Mucosa of gallbladder (tissue), 1 donor: ENCODE measurements at regions not wholly inside any gene's neighbourhood (a gene's known extent, or its start where the extent isn't known, plus 50 kb on each side); places are given as distances from the start of the nearest gene placed in this dataset.
"Not testable (repeated sequence)": the region's sequence is repeated elsewhere in the genome, so short reads cannot be mapped to it uniquely, and the experiment has no call there.

Experiments used
- DNase-seq: peaks from one replicate; pipeline ENCODE4 v3.0.0-alpha.2; 2020; ENCODE audit warnings: low spot score
- donor health status: DM: no; HTN: no; CAD: no.

- DNase-seq = peak; percentile 9
Observed at GRCh38 chr21:9745457-9746108, 775.8 kb upstream of the TPTE start.

DNA sequence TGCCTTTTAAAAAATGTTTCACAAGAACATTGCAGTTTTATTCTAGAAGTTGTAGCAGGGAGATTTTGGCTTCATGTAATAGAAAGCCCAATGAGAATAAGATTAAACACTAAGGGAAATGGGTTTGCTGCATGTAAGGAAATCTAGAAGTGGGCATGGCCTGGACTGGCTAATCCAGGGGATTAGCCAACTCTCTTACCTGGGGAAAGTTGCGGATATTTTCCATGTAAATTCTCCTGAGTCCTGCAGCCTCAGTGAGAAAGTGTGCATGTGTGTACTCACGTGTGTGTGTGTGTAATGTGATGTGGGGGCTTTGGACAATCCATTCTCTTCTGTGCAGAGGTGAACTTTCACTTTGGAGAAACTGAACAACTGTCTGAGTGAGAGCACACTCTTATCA lies 775.1 kb upstream of the TPTE start:
- not testable (repeated sequence) for DNase-seq

GRCh38 chr21:9746831-9747606 lies 774.4 kb upstream of the TPTE start:
- peak; percentile 9 for DNase-seq

GRCh38 chr21:9747870-9748269 lies 773.5 kb upstream of the TPTE start:
- peak; percentile 9 for DNase-seq

- peak; percentile 9 for DNase-seq
Observed at GRCh38 chr21:9748451-9748850, 772.9 kb upstream of the TPTE start.

GRCh38 chr21:9749741-9750230 lies 771.6 kb upstream of the TPTE start:
- peak; percentile 8 for DNase-seq

DNA sequence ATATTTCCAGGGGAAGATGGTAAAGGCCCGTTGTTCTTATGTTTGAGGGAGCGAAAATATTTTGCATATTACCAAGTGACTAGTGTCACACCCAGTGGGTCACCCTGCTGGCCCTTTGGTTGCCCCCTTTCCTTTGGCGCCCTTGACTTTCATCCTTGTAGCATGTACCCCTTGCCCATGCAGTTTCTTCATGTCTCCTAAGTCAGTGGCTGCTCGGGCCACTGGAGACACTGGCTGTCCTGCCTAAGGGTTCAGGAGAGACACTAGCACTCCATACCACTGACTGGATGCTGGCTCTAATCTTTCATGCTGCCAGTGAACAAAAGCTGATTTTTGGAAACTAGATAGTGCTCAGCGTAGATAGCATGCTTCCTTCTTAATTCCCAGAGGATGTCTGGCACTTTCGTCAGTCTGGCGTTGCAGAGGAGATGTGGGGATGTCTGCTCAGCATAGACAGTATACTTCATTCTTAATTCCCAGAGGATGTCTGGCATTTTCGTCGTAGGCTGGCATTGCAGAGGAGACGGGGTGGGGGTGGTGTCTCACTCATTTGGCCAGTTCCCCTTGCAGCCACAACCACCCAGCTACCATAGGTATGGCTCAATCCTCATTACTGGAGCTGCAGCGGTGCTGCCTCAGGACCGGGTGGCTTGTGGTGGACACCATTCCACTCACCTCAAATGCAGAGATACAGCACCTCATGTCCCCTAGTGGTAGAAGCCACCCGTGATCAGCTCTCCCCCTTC lies 770.9 kb upstream of the TPTE start:
- peak; percentile 10 for DNase-seq

- DNase-seq = peak; percentile 10
Observed at GRCh38 chr21:9751087-9751585, 770.2 kb upstream of the TPTE start.

GRCh38 chr21:9752028-9752427 lies 769.4 kb upstream of the TPTE start:
- DNase-seq = not testable (repeated sequence)

- DNase-seq = peak; percentile 6
Observed at GRCh38 chr21:9753441-9753840, 767.9 kb upstream of the TPTE start.

DNA sequence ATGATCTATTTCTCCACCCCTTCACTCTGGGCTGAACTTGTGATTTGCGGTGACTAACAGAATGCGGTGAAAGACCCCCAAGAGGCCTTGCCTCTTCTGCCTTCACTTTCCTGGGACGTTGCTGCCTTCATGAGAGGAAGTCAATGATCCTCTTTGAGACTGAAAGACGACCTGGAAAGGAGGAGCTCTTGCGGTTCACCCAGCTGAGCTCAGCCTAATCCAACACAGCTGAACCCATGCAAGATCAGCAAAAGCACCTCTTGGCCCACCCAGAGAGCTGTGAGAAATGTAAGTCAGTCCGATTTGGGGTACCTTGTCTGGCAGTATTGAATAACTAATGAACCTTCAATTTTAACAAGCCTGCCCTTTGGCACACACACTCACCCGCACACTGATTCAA lies 767.4 kb upstream of the TPTE start:
- DNase-seq = peak; percentile 9

GRCh38 chr21:9754434-9754833 lies 766.9 kb upstream of the TPTE start:
- DNase-seq = not testable (repeated sequence)

DNA sequence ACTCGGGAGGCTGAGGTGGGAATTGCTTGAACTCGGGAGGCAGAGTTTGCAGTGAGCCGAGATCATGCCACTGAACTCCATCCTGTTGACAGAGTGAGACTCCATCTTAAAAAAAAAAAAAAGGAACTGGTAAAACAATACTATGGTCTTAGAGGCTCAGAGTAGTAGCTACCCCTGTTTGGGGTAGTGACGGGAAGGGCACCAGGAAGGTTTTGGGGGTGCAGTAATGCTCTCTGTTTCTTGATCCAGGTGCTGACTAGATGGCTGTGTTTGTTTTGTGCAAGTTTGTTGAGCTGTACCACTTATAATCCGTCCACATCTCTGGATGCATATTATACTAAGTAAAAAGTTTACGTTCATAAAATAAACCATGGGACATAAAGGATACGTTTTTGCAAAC lies 765.8 kb upstream of the TPTE start:
- DNase-seq = no peak

- DNase-seq = no peak
Observed at GRCh38 chr21:9756677-9757076, 764.7 kb upstream of the TPTE start.

DNA sequence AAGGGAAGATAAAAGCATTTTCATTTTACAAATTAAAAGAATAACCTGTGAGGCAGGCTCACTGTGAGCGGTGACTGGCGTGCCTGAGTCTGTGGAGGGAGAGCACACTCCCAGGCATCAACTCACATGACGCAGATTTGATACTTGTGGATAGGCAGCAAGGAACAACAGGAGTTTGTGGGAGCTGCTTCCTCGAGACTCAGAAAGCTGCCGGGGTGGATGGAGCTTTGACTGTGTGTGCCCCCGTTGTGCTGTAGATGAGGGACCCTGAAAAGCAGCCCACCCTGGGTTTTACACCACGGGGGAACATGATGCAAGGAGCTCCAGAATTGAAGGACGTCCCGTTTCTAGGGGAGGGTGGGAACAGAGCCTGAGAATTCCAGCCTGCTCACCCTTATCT lies 764.3 kb upstream of the TPTE start:
- DNase-seq = not testable (repeated sequence)

DNA sequence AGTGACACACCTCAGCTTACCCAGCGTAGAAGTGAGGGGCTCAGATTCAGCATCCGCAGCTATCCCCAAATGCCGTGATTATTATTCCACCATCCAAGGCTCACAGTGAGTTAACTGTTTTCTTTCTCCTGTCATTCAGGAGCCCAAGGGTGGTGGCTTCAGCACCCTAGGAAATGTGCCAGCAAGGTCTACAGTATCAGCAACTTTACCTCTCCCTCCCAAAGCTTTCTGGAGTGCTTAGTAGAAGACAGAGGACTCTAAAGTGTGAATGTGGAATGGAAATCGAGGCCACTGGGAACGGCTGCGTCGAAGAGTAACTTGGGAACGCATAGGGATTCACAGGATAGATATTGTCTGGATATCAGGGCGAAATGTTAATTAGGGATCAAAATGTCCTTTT lies 763.8 kb upstream of the TPTE start:
- DNase-seq = not testable (repeated sequence)

DNA sequence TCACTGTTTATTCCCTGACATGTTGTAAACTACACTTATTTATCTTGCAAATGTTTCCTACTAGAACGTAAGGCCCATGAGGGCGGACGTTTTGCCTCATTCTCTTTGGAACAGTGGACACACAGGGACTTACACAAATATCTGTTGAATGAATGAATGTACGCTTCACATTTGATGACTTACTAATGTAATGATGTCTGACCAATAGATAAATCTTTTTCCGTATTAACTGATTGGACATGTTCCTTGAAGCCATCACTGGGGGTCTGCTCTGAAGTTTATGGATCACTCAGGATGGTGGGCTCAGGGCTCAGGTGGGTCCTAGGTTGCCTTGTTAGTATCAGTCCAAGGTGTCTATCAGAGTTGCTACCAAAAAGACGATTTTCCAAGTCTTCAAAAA lies 763.2 kb upstream of the TPTE start:
- no peak for DNase-seq

- DNase-seq = no peak
Observed at GRCh38 chr21:9758888-9759287, 762.5 kb upstream of the TPTE start.

DNA sequence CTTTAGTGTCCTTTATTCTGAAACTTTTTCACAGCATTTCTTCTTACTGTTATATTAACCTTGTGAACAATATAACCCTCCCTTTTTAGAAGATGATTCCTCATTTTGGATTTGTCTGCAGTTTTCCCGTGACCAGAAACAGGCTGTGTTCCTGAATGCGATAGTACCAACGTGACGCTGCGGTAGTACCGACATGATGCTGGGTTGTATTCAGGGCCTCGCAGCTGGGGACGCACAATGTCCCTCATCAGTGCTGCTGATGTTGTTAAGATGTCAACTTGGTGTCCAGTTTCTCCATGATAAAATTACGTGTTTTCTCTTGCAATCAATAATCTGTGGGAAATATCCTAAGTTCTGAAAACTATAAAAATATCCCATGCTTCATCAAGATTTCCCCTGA lies 761.4 kb upstream of the TPTE start:
- DNase-seq = no peak

DNA sequence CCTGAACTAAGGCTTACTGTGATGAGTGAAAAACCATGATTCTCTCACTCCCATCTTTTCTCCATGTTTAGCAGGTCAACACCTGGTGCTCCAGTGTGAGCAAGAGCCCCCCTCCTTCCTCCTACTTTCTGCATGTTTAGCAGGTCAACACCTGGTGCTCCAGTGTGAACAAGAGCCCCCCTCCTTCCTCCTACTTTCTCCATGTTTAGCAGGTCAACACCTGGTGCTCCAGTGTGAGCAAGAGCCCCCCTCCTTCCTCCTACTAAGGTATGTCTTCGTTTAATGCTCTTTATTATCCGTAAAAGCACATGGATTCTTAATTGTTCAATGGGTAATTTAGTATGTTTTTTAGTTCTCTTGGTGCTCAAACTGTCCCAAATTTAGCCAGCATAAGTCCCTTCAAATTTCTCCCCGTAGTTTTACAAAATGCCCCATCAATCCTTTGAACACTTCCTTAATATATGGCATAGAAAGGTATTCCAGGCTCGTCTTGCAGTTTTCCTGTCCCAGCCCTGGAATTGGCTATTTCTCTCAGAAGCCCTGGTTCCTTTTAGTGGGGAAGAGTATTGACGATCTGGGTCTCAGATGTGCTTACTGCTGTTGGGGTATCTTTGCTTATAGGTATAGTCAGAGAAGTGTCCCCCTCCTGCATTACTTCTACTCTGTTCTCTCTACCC lies 760.8 kb upstream of the TPTE start:
- no peak for DNase-seq

DNA sequence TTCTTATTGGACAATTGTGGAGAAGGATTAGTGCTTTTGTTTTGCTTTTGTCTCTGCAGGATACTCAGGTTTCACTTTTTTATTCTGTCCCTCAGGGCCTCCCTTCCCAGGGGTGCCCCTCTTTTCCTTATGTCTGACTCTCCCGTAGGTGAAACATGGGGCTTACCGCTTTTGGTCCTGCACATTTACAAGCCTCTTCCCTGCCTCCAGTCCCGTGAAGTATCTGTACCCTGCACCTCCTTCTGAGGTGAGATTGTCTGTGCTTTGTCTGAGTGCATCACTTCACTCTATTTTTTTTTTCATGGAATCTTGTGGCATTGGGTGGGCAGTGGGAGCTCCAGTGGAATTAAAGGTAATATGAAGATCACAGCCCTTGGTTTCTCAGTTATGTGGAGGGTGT lies 758.1 kb upstream of the TPTE start:
- no peak for DNase-seq

DNA sequence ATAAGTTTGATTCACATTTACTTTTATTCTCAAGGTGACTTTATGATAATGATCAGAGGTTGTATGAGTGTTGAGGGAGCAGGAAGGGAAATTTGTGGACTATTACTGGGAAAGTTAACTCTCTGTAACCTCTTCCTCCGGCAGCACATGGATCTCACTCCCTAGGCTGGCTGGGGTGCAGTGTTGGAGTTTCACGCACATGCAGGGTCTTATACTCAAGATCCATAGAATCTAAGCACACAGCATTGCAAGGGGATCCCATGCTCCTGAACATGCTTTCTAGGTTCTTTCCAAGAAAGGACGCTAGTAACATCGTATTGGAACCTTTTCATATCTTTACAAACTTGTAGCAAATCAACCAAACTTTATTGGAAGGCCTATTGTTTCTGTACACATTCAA lies 757.6 kb upstream of the TPTE start:
- no peak for DNase-seq
